ENCODE measurements at regions not wholly inside any gene's neighbourhood (a gene's known extent, or its start where the extent isn't known, plus 50 kb on each side); places are given as distances from the start of the nearest gene placed in this dataset.

DNA sequence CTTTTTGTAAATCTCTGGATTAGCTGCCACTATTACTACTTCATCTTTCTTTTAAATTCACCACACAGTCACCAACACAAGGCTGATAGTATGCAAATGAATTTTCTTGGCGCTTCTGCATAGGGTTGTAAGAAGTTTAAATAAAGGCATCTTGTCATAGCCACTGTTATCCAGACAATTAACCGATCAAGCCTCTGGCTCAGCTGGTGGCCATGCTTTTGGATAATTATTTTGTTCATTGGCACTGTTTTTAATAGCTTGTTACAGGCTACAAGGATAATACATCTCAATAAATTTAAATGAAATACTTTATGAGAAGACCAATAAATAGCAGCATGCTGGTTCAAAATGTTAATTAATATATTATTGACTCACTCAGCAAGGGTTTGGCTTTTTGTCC lies 1261.0 kb downstream of the FAM181B start:
- TF ChIP-seq, protein P1, sequence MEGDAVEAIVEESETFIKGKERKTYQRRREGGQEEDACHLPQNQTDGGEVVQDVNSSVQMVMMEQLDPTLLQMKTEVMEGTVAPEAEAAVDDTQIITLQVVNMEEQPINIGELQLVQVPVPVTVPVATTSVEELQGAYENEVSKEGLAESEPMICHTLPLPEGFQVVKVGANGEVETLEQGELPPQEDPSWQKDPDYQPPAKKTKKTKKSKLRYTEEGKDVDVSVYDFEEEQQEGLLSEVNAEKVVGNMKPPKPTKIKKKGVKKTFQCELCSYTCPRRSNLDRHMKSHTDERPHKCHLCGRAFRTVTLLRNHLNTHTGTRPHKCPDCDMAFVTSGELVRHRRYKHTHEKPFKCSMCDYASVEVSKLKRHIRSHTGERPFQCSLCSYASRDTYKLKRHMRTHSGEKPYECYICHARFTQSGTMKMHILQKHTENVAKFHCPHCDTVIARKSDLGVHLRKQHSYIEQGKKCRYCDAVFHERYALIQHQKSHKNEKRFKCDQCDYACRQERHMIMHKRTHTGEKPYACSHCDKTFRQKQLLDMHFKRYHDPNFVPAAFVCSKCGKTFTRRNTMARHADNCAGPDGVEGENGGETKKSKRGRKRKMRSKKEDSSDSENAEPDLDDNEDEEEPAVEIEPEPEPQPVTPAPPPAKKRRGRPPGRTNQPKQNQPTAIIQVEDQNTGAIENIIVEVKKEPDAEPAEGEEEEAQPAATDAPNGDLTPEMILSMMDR (IDR thresholded peaks at IDR 0.05), result no peak
- TF ChIP-seq POLR2A (IDR thresholded peaks at IDR 0.05), result no peak
- no peak for TF ChIP-seq POLR2AphosphoS5 (IDR thresholded peaks at IDR 0.05)
- TF ChIP-seq EP300 (IDR thresholded peaks at IDR 0.05), result no peak
- Histone ChIP-seq H3K4me3 (no peak overlapping the region), H3K36me3 (no peaks in the 10 kb centered on the region), H3K4me1 (no peaks in the 10 kb centered on the region), H3K27ac (no peak overlapping the region), H3K9me3 (no peaks in the 10 kb centered on the region), H3K27me3 (no peaks in the 10 kb centered on the region)
- intact Hi-C loops (cut with DNase I), result no loop called here
- 70 to 78% methylated on average over 2 of the region's 2 CpGs for WGBS, 2 donors
- DNase-seq, result no peak

DNA sequence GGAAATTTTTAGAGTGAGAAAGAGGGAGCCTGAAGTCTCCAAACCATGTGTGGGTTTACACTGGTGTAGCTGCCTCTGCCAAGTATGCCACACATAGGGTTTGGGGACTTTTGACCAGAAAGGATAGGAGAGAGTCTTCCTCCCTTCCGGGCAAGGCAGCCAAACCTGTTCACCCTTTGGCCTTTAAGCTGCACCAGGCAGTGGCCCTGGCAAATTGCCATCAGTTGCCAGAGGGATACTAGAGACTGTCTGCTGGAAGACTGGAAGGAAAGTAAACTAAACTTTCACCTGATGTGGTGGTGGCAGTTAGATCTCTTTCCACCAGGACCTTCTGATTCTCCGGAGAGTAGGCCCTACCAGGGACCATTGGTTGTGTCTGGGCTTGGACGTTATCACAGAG lies 1263.2 kb downstream of the FAM181B start:
- Histone ChIP-seq H3K4me3 (no peak overlapping the region), H3K36me3 (no peaks in the 10 kb centered on the region)
- intact Hi-C loops (cut with DNase I), result no loop called here

DNA sequence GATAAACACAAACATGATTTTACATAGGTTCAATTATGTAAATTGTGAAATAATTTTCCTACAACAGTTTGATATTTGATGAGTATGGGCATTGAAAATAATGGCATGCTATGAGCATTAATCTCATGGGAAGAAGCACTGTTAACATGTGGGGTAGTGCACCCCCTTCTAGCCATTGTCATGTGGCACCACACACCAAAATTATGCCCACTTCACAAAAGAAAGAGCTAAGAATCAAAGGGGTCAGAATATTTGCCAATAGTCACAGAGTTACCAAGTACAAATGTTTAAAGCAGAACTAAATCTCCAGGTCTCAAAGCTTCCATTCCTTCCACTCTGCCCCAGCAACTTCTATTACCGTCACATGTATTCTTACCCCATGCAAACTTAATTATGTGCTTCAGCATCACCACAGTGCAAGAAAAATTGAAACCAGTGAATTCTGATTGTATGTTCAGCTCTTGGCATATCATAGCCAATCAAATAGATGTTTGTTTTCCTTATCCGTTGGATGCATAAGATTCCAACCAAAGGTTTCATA lies 1273.8 kb downstream of the FAM181B start:
- no peak for DNase-seq
- WGBS, 2 donors, result 84 to 88% methylated on average over 2 of the region's 2 CpGs
- H3K4me3 ChIP-seq, result no peak overlapping the region
- intact Hi-C loops (cut with DNase I), result no loop called here
- H3K4me1 ChIP-seq, result no peaks in the 10 kb centered on the region
- H3K27ac ChIP-seq, result no peak overlapping the region
- TF ChIP-seq EP300 (IDR thresholded peaks at IDR 0.05) (no peak), POLR2A (IDR thresholded peaks at IDR 0.05) (no peak), POLR2AphosphoS5 (IDR thresholded peaks at IDR 0.05) (no peak)
- TF ChIP-seq, protein P1 (IDR thresholded peaks at IDR 0.05), result no peak
- no peaks in the 10 kb centered on the region for H3K9me3 ChIP-seq
- H3K27me3 ChIP-seq, result no peaks in the 10 kb centered on the region
- H3K36me3 ChIP-seq, result no peaks in the 10 kb centered on the region

More for the DNA sequence above, 1263.2 kb downstream of the FAM181B start:
- no peaks in the 10 kb centered on the region for H3K9me3 ChIP-seq
- DNase-seq, result no peak
- H3K27ac ChIP-seq, result no peak overlapping the region
- H3K4me1 ChIP-seq, result no peaks in the 10 kb centered on the region
- no peaks in the 10 kb centered on the region for H3K27me3 ChIP-seq
- 53 to 78% methylated on average over 3 of the region's 3 CpGs for WGBS, 2 donors
- no peak for TF ChIP-seq POLR2AphosphoS5 (IDR thresholded peaks at IDR 0.05)
- TF ChIP-seq, protein P1 (IDR thresholded peaks at IDR 0.05), result no peak
- no peak for TF ChIP-seq POLR2A (IDR thresholded peaks at IDR 0.05)
- TF ChIP-seq EP300 (IDR thresholded peaks at IDR 0.05), result no peak

DNA sequence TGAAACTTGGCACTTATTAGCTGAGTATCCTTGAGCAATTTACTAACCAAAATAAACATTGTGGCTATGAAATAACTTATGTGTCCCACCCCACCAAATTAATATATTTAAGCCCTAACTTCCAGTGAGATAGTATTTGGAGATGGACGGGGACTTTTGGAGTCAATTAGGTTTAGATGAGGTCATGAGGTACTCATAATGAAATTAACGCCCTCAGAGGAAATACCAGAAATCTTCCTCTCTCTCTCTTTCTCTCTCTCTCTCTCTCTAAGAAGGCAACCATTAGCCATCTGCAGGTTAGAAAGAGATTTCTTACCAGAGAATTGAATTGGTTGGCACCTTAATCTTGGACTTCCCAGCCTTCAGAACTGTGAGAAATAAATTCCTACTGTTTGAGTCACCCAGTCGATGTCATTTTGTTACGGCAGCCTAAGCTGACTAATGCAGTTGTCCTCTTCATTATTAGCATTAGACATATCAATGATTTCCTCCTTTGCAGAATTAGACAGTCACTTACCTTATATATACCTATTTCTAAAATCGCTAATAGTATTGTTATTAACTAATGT lies 1284.0 kb downstream of the FAM181B start:
- WGBS, 2 donors, result 65 to 79% methylated on average over 5 of the region's 5 CpGs
- TF ChIP-seq, protein P1 (IDR thresholded peaks at IDR 0.05), result no peak
- TF ChIP-seq EP300 (IDR thresholded peaks at IDR 0.05) (no peak), POLR2AphosphoS5 (IDR thresholded peaks at IDR 0.05) (no peak), POLR2A (IDR thresholded peaks at IDR 0.05) (no peak)
- no peak for DNase-seq
- no peaks in the 10 kb centered on the region for H3K4me1 ChIP-seq
- H3K36me3 ChIP-seq, result no peaks in the 10 kb centered on the region
- H3K9me3 ChIP-seq, result no peaks in the 10 kb centered on the region
- no peak overlapping the region for H3K4me3 ChIP-seq
- no peak overlapping the region for H3K27ac ChIP-seq
- intact Hi-C loops (cut with DNase I), result no loop called here
- H3K27me3 ChIP-seq, result no peaks in the 10 kb centered on the region

DNA sequence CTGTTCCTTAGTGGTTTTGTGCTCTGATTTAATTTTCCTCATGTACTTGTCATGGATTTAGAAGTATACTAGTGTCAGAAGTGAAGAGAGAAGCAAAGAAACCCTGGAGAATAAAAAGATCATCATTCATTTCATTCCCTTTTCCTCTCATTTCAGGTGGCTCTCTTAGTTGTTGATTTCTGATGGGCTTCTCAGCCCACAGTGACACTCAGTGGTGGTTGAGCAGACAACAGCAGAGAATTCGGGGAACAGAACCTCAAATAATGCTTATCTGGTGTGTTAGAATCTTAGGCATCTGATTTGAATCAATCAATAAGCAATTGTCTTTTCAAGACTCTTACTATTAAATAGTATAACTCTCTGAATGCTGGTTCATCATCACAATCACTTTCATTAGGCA lies 1289.4 kb downstream of the FAM181B start:
- whole genome bisulfite sequencing, 2 donors, result 42 to 63% methylated on average over 1 of the region's 1 CpG
- Histone ChIP-seq H3K9me3 (no peaks in the 10 kb centered on the region), H3K4me1 (no peaks in the 10 kb centered on the region), H3K27ac (no peak overlapping the region), H3K4me3 (no peak overlapping the region), H3K27me3 (no peaks in the 10 kb centered on the region), H3K36me3 (no peaks in the 10 kb centered on the region)
- intact Hi-C loops (cut with DNase I), result no loop called here
- TF ChIP-seq POLR2AphosphoS5 (IDR thresholded peaks at IDR 0.05), result no peak
- no peak for TF ChIP-seq EP300 (IDR thresholded peaks at IDR 0.05)
- no peak for TF ChIP-seq POLR2A (IDR thresholded peaks at IDR 0.05)
- TF ChIP-seq, protein P1 (IDR thresholded peaks at IDR 0.05), result no peak
- no peak for DNase-seq

All from sigmoid colon (tissue), 6 donors.